Nephron progenitor cell (in vitro differentiated cells): ENCODE measurements at regions not wholly inside any gene's neighbourhood (a gene's known extent, or its start where the extent isn't known, plus 50 kb on each side); places are given as distances from the start of the nearest gene placed in this dataset.
"Not testable (repeated sequence)": the region's sequence is repeated elsewhere in the genome, so short reads cannot be mapped to it uniquely, and the experiment has no call there.

Source experiments
- DNase-seq: peaks from one replicate; pipeline ENCODE4 v3.0.0; 2021
- H3K27ac Mint-ChIP-seq: 2 replicates; pipeline ENCODE4 v1.8.0; 2021; ENCODE audit warnings: mild to moderate bottlenecking, moderate library complexity, mixed read lengths
- H3K27me3 Mint-ChIP-seq: 2 replicates; pipeline ENCODE4 v1.8.0; 2021; ENCODE audit warnings: mild to moderate bottlenecking, low read depth, mixed read lengths; ENCODE audit not compliant: poor library complexity
- H3K36me3 Mint-ChIP-seq: 2 replicates; pipeline ENCODE4 v1.8.0; 2021; ENCODE audit warnings: low read depth, mixed read lengths
- H3K4me1 Mint-ChIP-seq: 2 replicates; pipeline ENCODE4 v1.8.0; 2021; ENCODE audit warnings: mixed read lengths
- H3K4me3 Mint-ChIP-seq: 2 replicates; pipeline ENCODE4 v1.8.0; 2021; ENCODE audit warnings: mild to moderate bottlenecking, moderate library complexity, mixed read lengths
- H3K9me3 Mint-ChIP-seq: 2 replicates; pipeline ENCODE4 v1.8.0; 2021; ENCODE audit warnings: mild to moderate bottlenecking, moderate library complexity, mixed read lengths
- CTCF ChIP-seq: fragments of 200-600 bp; sonication (generic); IDR thresholded peaks from 2 replicates; pipeline ENCODE4 v1.5.0; 2021; ENCODE audit warnings: antibody characterized with exemption

GRCh38 chr9:21624675-21625644 lies 142.8 kb upstream of the IFNE start:
- no peak for DNase-seq
- Mint-ChIP-seq H3K27me3 (peaks cover 11% of the 10 kb centered on the region), H3K9me3 (peaks cover 5% of the 10 kb centered on the region), H3K4me1 (no peaks in the 10 kb centered on the region), H3K36me3 (no peaks in the 10 kb centered on the region), H3K27ac (no peak overlapping the region), H3K4me3 (no peak overlapping the region)
- TF ChIP-seq CTCF = no peak

GRCh38 chr9:21626493-21626892 lies 144.4 kb upstream of the IFNE start:
- no peaks in the 10 kb centered on the region for H3K36me3 Mint-ChIP-seq
- no peak for TF ChIP-seq CTCF

GRCh38 chr9:21628954-21629353 lies 146.8 kb upstream of the IFNE start:
- H3K9me3 Mint-ChIP-seq, H3K4me3 Mint-ChIP-seq, H3K36me3 Mint-ChIP-seq, H3K4me1 Mint-ChIP-seq, DNase-seq, H3K27me3 Mint-ChIP-seq, H3K27ac Mint-ChIP-seq: not testable (repeated sequence)

More at GRCh38 chr9:21626493-21626892, 144.4 kb upstream of the IFNE start:
- no peak overlapping the region for H3K4me3 Mint-ChIP-seq
- no peaks in the 10 kb centered on the region for H3K4me1 Mint-ChIP-seq
- no peak overlapping the region for H3K27ac Mint-ChIP-seq
- peaks cover 11% of the 10 kb centered on the region for H3K27me3 Mint-ChIP-seq
- DNase-seq = no peak
- peaks cover 5% of the 10 kb centered on the region for H3K9me3 Mint-ChIP-seq

GRCh38 chr9:21634951-21635350 lies 152.8 kb upstream of the IFNE start:
- H3K4me1 Mint-ChIP-seq = no peaks in the 10 kb centered on the region
- no peak overlapping the region for H3K27ac Mint-ChIP-seq
- H3K9me3 Mint-ChIP-seq = no peaks in the 10 kb centered on the region
- no peak overlapping the region for H3K4me3 Mint-ChIP-seq
- no peak for DNase-seq
- no peak for TF ChIP-seq CTCF
- no peaks in the 10 kb centered on the region for H3K27me3 Mint-ChIP-seq
- H3K36me3 Mint-ChIP-seq = no peaks in the 10 kb centered on the region

- Mint-ChIP-seq H3K36me3 (no peaks in the 10 kb centered on the region), H3K27ac (no peak overlapping the region), H3K27me3 (peaks cover 2% of the 10 kb centered on the region), H3K4me3 (no peak overlapping the region), H3K4me1 (no peaks in the 10 kb centered on the region), H3K9me3 (peaks cover 11% of the 10 kb centered on the region)
- TF ChIP-seq CTCF = no peak
- no peak for DNase-seq
Observed at GRCh38 chr9:21638104-21638503, 156.0 kb upstream of the IFNE start.

- H3K27me3 Mint-ChIP-seq = peaks cover 5% of the 10 kb centered on the region
- H3K9me3 Mint-ChIP-seq = peaks cover 20% of the 10 kb centered on the region
- no peaks in the 10 kb centered on the region for H3K4me1 Mint-ChIP-seq
- no peak for DNase-seq
- H3K27ac Mint-ChIP-seq = no peak overlapping the region
- TF ChIP-seq CTCF = no peak
- no peak overlapping the region for H3K4me3 Mint-ChIP-seq
- H3K36me3 Mint-ChIP-seq = no peaks in the 10 kb centered on the region
Observed at GRCh38 chr9:21653091-21653490, 149.3 kb upstream of the MTAP start.
